CD4-positive, alpha-beta T cell treated with Interleukin-12 subunit alpha and Interleukin-12 subunit beta, for 1 hour (primary cell): ENCODE measurements at regions not wholly inside any gene's neighbourhood (a gene's known extent, or its start where the extent isn't known, plus 50 kb on each side); places are given as distances from the start of the nearest gene placed in this dataset.
"Not testable (repeated sequence)": the region's sequence is repeated elsewhere in the genome, so short reads cannot be mapped to it uniquely, and the experiment has no call there.

Experiments
- DNase-seq: peaks from one replicate; pipeline ENCODE4 v3.0.0-alpha.2; 2020

- DNase-seq, result no peak
Measured at GRCh38 chr12:90585640-90586304, 369.2 kb downstream of the CCER1 start.

- DNase-seq, result no peak
Measured at GRCh38 chr12:90576707-90577106, 378.3 kb downstream of the CCER1 start.

GRCh38 chr12:90575995-90576394, 379.0 kb downstream of the CCER1 start:
- DNase-seq, result no peak

GRCh38 chr12:90574676-90575075, 380.3 kb downstream of the CCER1 start:
- no peak for DNase-seq

GRCh38 chr12:90572778-90573177, 382.2 kb downstream of the CCER1 start:
- no peak for DNase-seq

GRCh38 chr12:90569685-90570084, 385.3 kb downstream of the CCER1 start:
- no peak for DNase-seq

- no peak for DNase-seq
Measured at GRCh38 chr12:90562671-90563070, 392.3 kb downstream of the CCER1 start.

- DNase-seq, result no peak
Measured at GRCh38 chr12:90548595-90548994, 406.4 kb downstream of the CCER1 start.

- DNase-seq, result no peak
Measured at GRCh38 chr12:90546511-90546910, 408.5 kb downstream of the CCER1 start.

- no peak for DNase-seq
Measured at GRCh38 chr12:90543841-90544240, 411.1 kb downstream of the CCER1 start.

- DNase-seq, result no peak
Measured at GRCh38 chr12:90543374-90543773, 411.6 kb downstream of the CCER1 start.

- DNase-seq, result not testable (repeated sequence)
Measured at GRCh38 chr12:90542852-90543251, 412.1 kb downstream of the CCER1 start.

GRCh38 chr12:90533828-90534227, 421.1 kb downstream of the CCER1 start:
- DNase-seq, result not testable (repeated sequence)

GRCh38 chr12:90520002-90520734, 434.8 kb downstream of the CCER1 start:
- DNase-seq, result no peak

GRCh38 chr12:90519285-90519684, 435.7 kb downstream of the CCER1 start:
- DNase-seq, result no peak

GRCh38 chr12:90515199-90516175, 439.5 kb downstream of the CCER1 start:
- DNase-seq, result no peak

GRCh38 chr12:90514325-90514724, 440.7 kb downstream of the CCER1 start:
- no peak for DNase-seq

- no peak for DNase-seq
Measured at GRCh38 chr12:90512518-90512917, 442.5 kb downstream of the CCER1 start.

GRCh38 chr12:90510948-90511347, 444.0 kb downstream of the CCER1 start:
- no peak for DNase-seq

GRCh38 chr12:90504806-90505205, 450.2 kb downstream of the CCER1 start:
- DNase-seq, result no peak

- no peak for DNase-seq
Measured at GRCh38 chr12:90502070-90502469, 452.9 kb downstream of the CCER1 start.

GRCh38 chr12:90501412-90501811, 453.6 kb downstream of the CCER1 start:
- no peak for DNase-seq

GRCh38 chr12:90499795-90500194, 455.2 kb downstream of the CCER1 start:
- no peak for DNase-seq
